OCI-LY7 (cell line): ENCODE measurements at regions not wholly inside any gene's neighbourhood (a gene's known extent, or its start where the extent isn't known, plus 50 kb on each side); places are given as distances from the start of the nearest gene placed in this dataset.

Experiments used
- BruUV-seq: library from RNA; stranded (reverse); fragments of 400-500 nt; replicated peaks from 2 replicates; lab custom pipeline; 2021; lab: Mats Ljungman, UMichigan
- CTCF ChIA-PET: fragments of 300-600 bp; sonication (Branson Sonifier 250); formaldehyde crosslinking; loops from one replicate; lab custom pipeline; 2022; ENCODE audit warnings: antibody characterized with exemption; ENCODE audit not compliant: unreplicated experiment; lab: Charles Lee
- POLR2A ChIA-PET: fragments of 300-600 bp; sonication (Branson Sonifier 250); formaldehyde crosslinking; loops from one replicate; lab custom pipeline; 2022; ENCODE audit warnings: antibody characterized with exemption; lab: Charles Lee
- DNase-seq: peaks from one replicate; pipeline ENCODE4 v3.0.0-alpha.2; 2015; ENCODE audit warnings: low spot score
- H2AFZ ChIP-seq: fragments of 200-600 bp; sonication (generic), shearing (Covaris generic); 2 replicates; pipeline ENCODE4 v1.6.1; 2014; ENCODE audit warnings: mild to moderate bottlenecking, antibody characterized with exemption, low read length, moderate library complexity
- H3K27ac ChIP-seq: fragments of 200-600 bp; sonication (generic); 2 replicates; pipeline ENCODE4 v1.5.1; 2014; ENCODE audit warnings: mixed run types, low read depth, mild to moderate bottlenecking, moderate library complexity, low read length, inconsistent platforms; ENCODE audit not compliant: poor library complexity, severe bottlenecking
- H3K36me3 ChIP-seq: fragments of 200-600 bp; sonication (generic); 2 replicates; pipeline ENCODE4 v1.6.1; 2014; ENCODE audit warnings: mild to moderate bottlenecking, antibody characterized with exemption, low read length, moderate library complexity, mixed read lengths; ENCODE audit not compliant: insufficient read depth
- H3K4me1 ChIP-seq: fragments of 200-600 bp; sonication (generic); 2 replicates; pipeline ENCODE4 v1.5.1; 2014; ENCODE audit warnings: mild to moderate bottlenecking, low read length; ENCODE audit not compliant: insufficient read depth, poor library complexity, severe bottlenecking
- H3K4me2 ChIP-seq: fragments of 200-600 bp; sonication (generic); 2 replicates; pipeline ENCODE4 v1.6.1; 2014; ENCODE audit warnings: mild to moderate bottlenecking, low read length
- H3K4me3 ChIP-seq: fragments of 200-600 bp; sonication (generic); 2 replicates; pipeline ENCODE4 v1.5.1; 2014; ENCODE audit warnings: mild to moderate bottlenecking, low read depth, low read length; ENCODE audit not compliant: poor library complexity, severe bottlenecking
- H3K79me2 ChIP-seq: fragments of 200-600 bp; sonication (generic); 2 replicates; pipeline ENCODE4 v1.6.1; 2016; ENCODE audit warnings: low read depth, mild to moderate bottlenecking, low read length, moderate library complexity, mixed read lengths; ENCODE audit not compliant: insufficient read depth
- H3K9me2 ChIP-seq: fragments of 200-600 bp; sonication (generic); 2 replicates; pipeline ENCODE4 v1.6.1; 2016; ENCODE audit warnings: mild to moderate bottlenecking, low read length, mixed read lengths; ENCODE audit not compliant: insufficient read depth
- H3K9me3 ChIP-seq: fragments of 200-600 bp; sonication (generic); 2 replicates; pipeline ENCODE4 v1.6.1; 2014; ENCODE audit warnings: mild to moderate bottlenecking, mixed run types, low read length, mixed read lengths
- H4K20me1 ChIP-seq: fragments of 200-600 bp; sonication (generic); 2 replicates; pipeline ENCODE4 v1.6.1; 2014; ENCODE audit warnings: mild to moderate bottlenecking, antibody characterized with exemption, low read length, moderate library complexity, mixed read lengths; ENCODE audit not compliant: insufficient read depth
- EZH2phosphoT487 ChIP-seq: fragments of 200-600 bp; sonication (generic); IDR thresholded peaks from 2 replicates; pipeline ENCODE4 v1.6.1; 2018; ENCODE audit warnings: low read depth, borderline replicate concordance, mild to moderate bottlenecking, mixed run types, antibody characterized with exemption, low read length, moderate library complexity, mixed read lengths
- intact Hi-C: fragments of 100-400 bp; cut with micrococcal nuclease; formaldehyde crosslinking; loops from one replicate; pipeline ENCODE4 v1.10.0; 2022; ENCODE audit not compliant: unreplicated experiment
- TF ChIP-seq, protein P1 (sequence below): fragments of 200-600 bp; sonication (generic); conservative IDR thresholded peaks from 2 replicates; pipeline ENCODE4 v1.5.1; 2014; ENCODE audit warnings: mild to moderate bottlenecking, antibody characterized with exemption, low read length, moderate library complexity, mixed read lengths

- CTCF ChIA-PET, result no interaction called here
Observed at GRCh38 chr6:141744971-141745370, 387.8 kb upstream of the GJE1 start.

DNA sequence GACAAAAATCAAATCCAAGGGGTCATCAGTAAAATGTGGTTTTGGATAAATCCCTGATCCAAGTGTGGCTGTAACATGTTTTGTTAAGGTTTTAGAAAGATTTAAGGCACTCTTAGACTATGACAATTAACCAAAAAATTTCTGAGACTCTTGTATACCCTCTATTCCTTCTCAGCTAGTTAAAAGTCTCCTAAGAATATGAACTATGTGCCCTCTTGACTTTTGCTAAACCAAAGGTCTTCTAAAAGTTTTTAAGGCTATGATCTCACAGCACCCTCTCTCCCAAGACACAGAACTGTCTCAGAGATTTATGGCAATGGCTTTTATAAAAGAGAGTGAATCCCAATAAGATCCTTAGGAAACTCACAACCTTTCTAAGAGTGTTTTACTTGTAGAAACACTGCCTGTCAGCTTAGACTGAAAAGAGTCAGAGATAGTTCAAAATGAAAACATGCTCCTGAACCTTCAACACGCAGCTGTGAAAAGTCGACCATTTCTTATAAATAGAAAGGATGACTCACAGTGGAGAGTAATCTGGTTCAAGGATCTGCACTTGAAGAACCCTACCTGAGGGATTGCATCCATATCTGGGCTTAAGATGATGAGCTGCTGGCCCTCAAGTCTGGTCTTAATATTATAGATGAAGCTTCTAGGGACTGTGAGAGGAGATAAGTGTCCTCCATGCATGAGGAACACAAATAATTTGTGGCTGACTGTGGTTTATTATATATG lies 388.4 kb upstream of the GJE1 start:
- no peak for TF ChIP-seq EZH2phosphoT487
- TF ChIP-seq, protein P1, sequence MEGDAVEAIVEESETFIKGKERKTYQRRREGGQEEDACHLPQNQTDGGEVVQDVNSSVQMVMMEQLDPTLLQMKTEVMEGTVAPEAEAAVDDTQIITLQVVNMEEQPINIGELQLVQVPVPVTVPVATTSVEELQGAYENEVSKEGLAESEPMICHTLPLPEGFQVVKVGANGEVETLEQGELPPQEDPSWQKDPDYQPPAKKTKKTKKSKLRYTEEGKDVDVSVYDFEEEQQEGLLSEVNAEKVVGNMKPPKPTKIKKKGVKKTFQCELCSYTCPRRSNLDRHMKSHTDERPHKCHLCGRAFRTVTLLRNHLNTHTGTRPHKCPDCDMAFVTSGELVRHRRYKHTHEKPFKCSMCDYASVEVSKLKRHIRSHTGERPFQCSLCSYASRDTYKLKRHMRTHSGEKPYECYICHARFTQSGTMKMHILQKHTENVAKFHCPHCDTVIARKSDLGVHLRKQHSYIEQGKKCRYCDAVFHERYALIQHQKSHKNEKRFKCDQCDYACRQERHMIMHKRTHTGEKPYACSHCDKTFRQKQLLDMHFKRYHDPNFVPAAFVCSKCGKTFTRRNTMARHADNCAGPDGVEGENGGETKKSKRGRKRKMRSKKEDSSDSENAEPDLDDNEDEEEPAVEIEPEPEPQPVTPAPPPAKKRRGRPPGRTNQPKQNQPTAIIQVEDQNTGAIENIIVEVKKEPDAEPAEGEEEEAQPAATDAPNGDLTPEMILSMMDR, result no peak
- ChIA-PET POLR2A (interaction anchor here (0.7 to 1.4 kb wide), 2 partner anchors 11 to 1872 kb away, joined by 4 read pairs; no protein-coding TSS in a partner anchor), CTCF (no interaction called here)
- no peaks in the 10 kb centered on the region for H3K9me3 ChIP-seq
- no peak overlapping the region for H3K4me3 ChIP-seq
- no peaks in the 10 kb centered on the region for H3K79me2 ChIP-seq
- no peak for DNase-seq
- no peaks in the 10 kb centered on the region for H3K9me2 ChIP-seq
- intact Hi-C loops, result no loop called here
- H3K36me3 ChIP-seq, result no peaks in the 10 kb centered on the region
- no peaks in the 10 kb centered on the region for H4K20me1 ChIP-seq
- no peak overlapping the region for H2AFZ ChIP-seq
- no peak overlapping the region for H3K27ac ChIP-seq
- no TSS peak for BruUV-seq
- H3K4me2 ChIP-seq, result no peak overlapping the region
- no peaks in the 10 kb centered on the region for H3K4me1 ChIP-seq

More at GRCh38 chr6:141744971-141745370, 387.8 kb upstream of the GJE1 start:
- no peak overlapping the region for H2AFZ ChIP-seq
- no peaks in the 10 kb centered on the region for H3K36me3 ChIP-seq
- no peak for TF ChIP-seq EZH2phosphoT487
- TF ChIP-seq, protein P1, result no peak
- no peak overlapping the region for H3K4me3 ChIP-seq
- H3K4me1 ChIP-seq, result no peaks in the 10 kb centered on the region
- DNase-seq, result no peak
- no TSS peak for BruUV-seq
- POLR2A ChIA-PET, result no interaction called here
- H3K9me3 ChIP-seq, result no peaks in the 10 kb centered on the region
- no peaks in the 10 kb centered on the region for H3K79me2 ChIP-seq
- H3K27ac ChIP-seq, result no peak overlapping the region
- H3K4me2 ChIP-seq, result no peak overlapping the region
- intact Hi-C loops, result no loop called here
- H3K9me2 ChIP-seq, result no peaks in the 10 kb centered on the region
- H4K20me1 ChIP-seq, result no peaks in the 10 kb centered on the region

DNA sequence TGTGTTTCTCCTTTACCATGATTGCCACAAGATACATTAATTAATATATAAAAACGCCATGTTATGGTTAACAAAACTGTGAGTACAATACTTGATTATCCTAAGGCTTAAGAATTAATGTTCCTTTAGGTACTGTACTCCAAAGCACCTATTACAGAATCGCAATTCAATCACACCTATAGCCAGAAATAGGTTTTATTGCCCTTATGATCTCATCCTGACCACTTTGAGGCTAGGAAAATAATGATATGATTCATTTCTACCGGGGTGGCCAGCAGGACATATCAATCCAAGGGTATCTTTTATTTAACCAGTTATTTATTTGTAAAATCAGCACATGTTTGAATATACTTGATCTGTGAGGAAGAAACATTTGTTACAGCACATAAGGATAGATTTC lies 396.6 kb upstream of the GJE1 start:
- H3K36me3 ChIP-seq, result no peaks in the 10 kb centered on the region
- ChIA-PET CTCF (no interaction called here), POLR2A (no interaction called here)
- H2AFZ ChIP-seq, result no peak overlapping the region
- TF ChIP-seq, protein P1, result no peak
- no peak for TF ChIP-seq EZH2phosphoT487
- no peak overlapping the region for H3K4me2 ChIP-seq
- H3K79me2 ChIP-seq, result no peaks in the 10 kb centered on the region
- no peak for DNase-seq
- BruUV-seq, result no TSS peak
- H3K9me3 ChIP-seq, result no peaks in the 10 kb centered on the region
- no peaks in the 10 kb centered on the region for H3K9me2 ChIP-seq
- no peaks in the 10 kb centered on the region for H3K4me1 ChIP-seq
- no peaks in the 10 kb centered on the region for H4K20me1 ChIP-seq
- no peak overlapping the region for H3K27ac ChIP-seq
- no peak overlapping the region for H3K4me3 ChIP-seq
- intact Hi-C loops, result no loop called here
